ENCODE measurements at regions not wholly inside any gene's neighbourhood (a gene's known extent, or its start where the extent isn't known, plus 50 kb on each side); places are given as distances from the start of the nearest gene placed in this dataset.

DNA sequence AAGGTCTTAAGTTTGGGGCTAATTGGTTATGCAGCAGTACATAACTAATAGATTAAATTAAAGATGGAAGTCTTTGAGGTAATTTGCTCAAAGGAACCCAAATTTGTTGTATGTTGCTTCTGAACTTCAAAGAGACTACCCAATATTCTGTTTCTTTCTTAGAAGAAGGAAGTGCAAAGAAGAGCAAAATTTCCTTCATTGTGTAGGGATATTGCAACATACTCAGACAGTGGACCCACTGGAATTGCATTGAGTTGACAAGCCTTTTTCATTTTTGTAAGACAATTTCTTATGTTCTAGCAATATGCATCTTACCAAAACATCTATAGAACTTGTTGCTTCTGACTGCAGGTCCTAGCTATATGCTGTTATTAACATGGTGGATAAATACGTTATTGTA, 527.8 kb downstream of the SH2D4B start:
- intact Hi-C loops (cut with micrococcal nuclease; ENCODE audit: unreplicated experiment), result no loop called here
- no peaks in the 10 kb centered on the region for H3K4me1 Mint-ChIP-seq (ENCODE audit: low read depth, unreplicated experiment)
- H3K27me3 Mint-ChIP-seq (ENCODE audit: unreplicated experiment), result no peaks in the 10 kb centered on the region
- H3K27ac Mint-ChIP-seq (ENCODE audit: unreplicated experiment), result no peak overlapping the region
- H3K36me3 Mint-ChIP-seq (ENCODE audit: insufficient read depth, unreplicated experiment), result no peaks in the 10 kb centered on the region
- no peak overlapping the region for H3K4me3 Mint-ChIP-seq (ENCODE audit: low read depth, unreplicated experiment)
- CTCF ChIA-PET, result no interaction called here
- no peaks in the 10 kb centered on the region for H3K9me3 Mint-ChIP-seq (ENCODE audit: low read depth, unreplicated experiment)
- TF ChIP-seq, protein P1, sequence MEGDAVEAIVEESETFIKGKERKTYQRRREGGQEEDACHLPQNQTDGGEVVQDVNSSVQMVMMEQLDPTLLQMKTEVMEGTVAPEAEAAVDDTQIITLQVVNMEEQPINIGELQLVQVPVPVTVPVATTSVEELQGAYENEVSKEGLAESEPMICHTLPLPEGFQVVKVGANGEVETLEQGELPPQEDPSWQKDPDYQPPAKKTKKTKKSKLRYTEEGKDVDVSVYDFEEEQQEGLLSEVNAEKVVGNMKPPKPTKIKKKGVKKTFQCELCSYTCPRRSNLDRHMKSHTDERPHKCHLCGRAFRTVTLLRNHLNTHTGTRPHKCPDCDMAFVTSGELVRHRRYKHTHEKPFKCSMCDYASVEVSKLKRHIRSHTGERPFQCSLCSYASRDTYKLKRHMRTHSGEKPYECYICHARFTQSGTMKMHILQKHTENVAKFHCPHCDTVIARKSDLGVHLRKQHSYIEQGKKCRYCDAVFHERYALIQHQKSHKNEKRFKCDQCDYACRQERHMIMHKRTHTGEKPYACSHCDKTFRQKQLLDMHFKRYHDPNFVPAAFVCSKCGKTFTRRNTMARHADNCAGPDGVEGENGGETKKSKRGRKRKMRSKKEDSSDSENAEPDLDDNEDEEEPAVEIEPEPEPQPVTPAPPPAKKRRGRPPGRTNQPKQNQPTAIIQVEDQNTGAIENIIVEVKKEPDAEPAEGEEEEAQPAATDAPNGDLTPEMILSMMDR (IDR thresholded peaks at IDR 0.05; ENCODE audit: unreplicated experiment), result no peak
- DNase-seq, result no peak
- no TSS peak for BruUV-seq (replicated peaks)

DNA sequence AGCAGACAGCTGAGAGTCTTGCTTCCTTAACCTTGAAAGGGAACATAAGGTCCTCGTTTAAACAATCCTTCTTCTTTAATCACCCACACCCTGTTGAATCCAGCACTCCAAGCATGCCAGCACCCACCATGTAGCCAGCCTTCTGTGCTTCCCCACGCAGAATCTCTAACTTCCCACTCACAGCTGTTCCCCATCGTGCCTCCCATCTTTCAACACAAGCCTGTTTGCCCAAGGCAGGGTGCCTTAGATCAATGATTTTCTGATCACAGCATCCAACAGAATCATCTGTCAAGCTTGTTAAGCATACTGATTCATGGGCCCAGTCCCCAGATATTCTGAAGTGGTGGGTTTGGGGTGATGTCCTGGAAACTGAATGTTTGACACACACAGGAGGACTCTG, 530.8 kb downstream of the SH2D4B start:
- Mint-ChIP-seq H3K9me3 (ENCODE audit: low read depth, unreplicated experiment) (peaks cover 2% of the 10 kb centered on the region), H3K27me3 (ENCODE audit: unreplicated experiment) (no peaks in the 10 kb centered on the region), H3K4me1 (ENCODE audit: low read depth, unreplicated experiment) (no peaks in the 10 kb centered on the region), H3K36me3 (ENCODE audit: insufficient read depth, unreplicated experiment) (no peaks in the 10 kb centered on the region), H3K4me3 (ENCODE audit: low read depth, unreplicated experiment) (no peak overlapping the region), H3K27ac (ENCODE audit: unreplicated experiment) (no peak overlapping the region)
- intact Hi-C loops (cut with micrococcal nuclease; ENCODE audit: unreplicated experiment), result no loop called here
- CTCF ChIA-PET, result no interaction called here
- DNase-seq, result no peak
- no TSS peak for BruUV-seq (replicated peaks)
- TF ChIP-seq, protein P1 (IDR thresholded peaks at IDR 0.05; ENCODE audit: unreplicated experiment), result no peak

DNA sequence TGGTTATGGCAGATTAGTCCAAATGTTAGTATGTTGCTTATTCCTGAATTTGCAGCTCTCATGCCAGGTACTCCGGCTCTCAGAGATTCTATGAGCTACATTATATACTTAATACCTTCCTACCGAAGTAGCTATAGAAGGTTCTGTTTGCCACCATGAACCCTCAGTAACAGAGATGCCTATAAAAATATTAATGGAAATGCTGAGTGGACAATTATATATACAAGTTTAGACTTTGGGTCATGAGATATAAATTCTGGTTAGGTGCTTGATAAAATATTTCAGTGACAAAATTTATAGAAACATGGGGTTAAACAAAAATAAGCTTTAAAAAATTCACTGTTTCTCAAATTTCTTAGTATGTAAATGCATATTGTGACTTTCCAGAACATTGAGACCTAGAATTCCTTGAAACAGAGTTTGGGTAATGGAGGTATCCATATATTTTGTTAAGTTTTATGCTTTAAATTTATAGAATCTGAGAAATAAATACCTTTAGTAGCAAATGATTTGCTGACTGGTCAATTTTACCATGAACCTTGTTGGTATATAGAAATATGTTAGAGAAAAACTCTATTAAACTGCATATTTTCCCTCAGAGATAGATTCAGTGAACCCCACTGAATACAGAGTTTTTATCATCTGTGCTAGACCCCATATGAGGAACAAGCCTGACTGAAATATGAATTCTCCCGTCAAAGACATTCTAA, 533.5 kb downstream of the SH2D4B start:
- H3K4me1 Mint-ChIP-seq (ENCODE audit: low read depth, unreplicated experiment), result no peaks in the 10 kb centered on the region

DNA sequence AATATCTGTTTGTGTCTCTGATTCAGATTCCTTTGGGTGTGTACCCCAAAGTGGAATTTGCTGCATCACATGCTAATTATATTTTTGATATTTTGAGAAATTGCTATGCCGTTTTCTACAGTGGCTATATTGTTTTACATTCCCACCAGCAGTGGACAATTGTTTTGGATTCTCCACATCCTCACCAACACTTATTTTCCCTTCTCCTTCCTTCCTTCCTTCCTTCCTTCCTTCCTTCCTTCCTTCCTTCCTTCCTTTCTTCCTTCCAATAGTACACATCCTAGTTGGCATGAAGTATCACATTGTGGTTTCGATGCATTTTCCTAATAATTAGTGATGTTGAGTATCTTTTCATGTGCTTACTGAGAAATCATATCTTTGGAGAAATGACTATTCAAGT, 535.5 kb downstream of the SH2D4B start:
- DNase-seq, result no peak
- TF ChIP-seq, protein P1 (IDR thresholded peaks at IDR 0.05; ENCODE audit: unreplicated experiment), result no peak
- H3K27ac Mint-ChIP-seq (ENCODE audit: unreplicated experiment), result no peak overlapping the region
- intact Hi-C loops (cut with micrococcal nuclease; ENCODE audit: unreplicated experiment), result no loop called here
- peaks cover 4% of the 10 kb centered on the region for H3K9me3 Mint-ChIP-seq (ENCODE audit: low read depth, unreplicated experiment)
- no peaks in the 10 kb centered on the region for H3K27me3 Mint-ChIP-seq (ENCODE audit: unreplicated experiment)
- H3K4me1 Mint-ChIP-seq (ENCODE audit: low read depth, unreplicated experiment), result no peaks in the 10 kb centered on the region
- no peaks in the 10 kb centered on the region for H3K36me3 Mint-ChIP-seq (ENCODE audit: insufficient read depth, unreplicated experiment)
- CTCF ChIA-PET, result no interaction called here
- H3K4me3 Mint-ChIP-seq (ENCODE audit: low read depth, unreplicated experiment), result no peak overlapping the region
- BruUV-seq (replicated peaks), result no TSS peak

More for the DNA sequence above, 533.5 kb downstream of the SH2D4B start:
- Mint-ChIP-seq H3K27me3 (ENCODE audit: unreplicated experiment) (no peaks in the 10 kb centered on the region), H3K4me3 (ENCODE audit: low read depth, unreplicated experiment) (no peak overlapping the region), H3K36me3 (ENCODE audit: insufficient read depth, unreplicated experiment) (no peaks in the 10 kb centered on the region), H3K9me3 (ENCODE audit: low read depth, unreplicated experiment) (peaks cover 2% of the 10 kb centered on the region), H3K27ac (ENCODE audit: unreplicated experiment) (no peak overlapping the region)
- CTCF ChIA-PET, result no interaction called here
- DNase-seq, result no peak
- TF ChIP-seq, protein P1 (IDR thresholded peaks at IDR 0.05; ENCODE audit: unreplicated experiment), result no peak
- no TSS peak for BruUV-seq (replicated peaks)
- intact Hi-C loops (cut with micrococcal nuclease; ENCODE audit: unreplicated experiment), result no loop called here
